Transverse colon (tissue), 4 donors: ENCODE measurements at regions not wholly inside any gene's neighbourhood (a gene's known extent, or its start where the extent isn't known, plus 50 kb on each side); places are given as distances from the start of the nearest gene placed in this dataset.

ENCODE experiments used
- DNase-seq: peaks from one replicate; pipeline ENCODE4 v3.0.0-alpha.2; 2019
- H3K27ac ChIP-seq, 4 donors: fragments of 200-600 bp; sonication (generic); 2 replicates each; pipeline ENCODE4 v1.5.1; 2016 to 2018; ENCODE audit warnings: inconsistent platforms in 4 of 4
- H3K27me3 ChIP-seq: fragments of 200-600 bp; sonication (generic); 2 replicates; pipeline ENCODE4 v1.5.1; 2017; ENCODE audit warnings: inconsistent platforms
- H3K36me3 ChIP-seq, 4 donors: fragments of 200-600 bp; sonication (generic); 2 replicates each; pipeline ENCODE4 v1.5.1; 2017 to 2019; ENCODE audit warnings: inconsistent platforms in 4 of 4
- H3K4me1 ChIP-seq, 4 donors: fragments of 200-600 bp; sonication (generic); 2 replicates each; pipeline ENCODE4 v1.5.1; 2017 to 2020; ENCODE audit warnings: inconsistent platforms in 4 of 4
- H3K4me3 ChIP-seq, 4 donors: fragments of 200-600 bp; sonication (generic); 1 replicate in 1 of 4; 2 replicates in 3 of 4; pipeline versions ENCODE4 v1.5.1 to v1.6.1; 2017 to 2019; ENCODE audit warnings: inconsistent platforms in 4 of 4
- H3K9me3 ChIP-seq, 2 donors: fragments of 200-600 bp; sonication (generic); 2 replicates each; pipeline ENCODE4 v1.5.1; 2017 to 2019; ENCODE audit warnings: inconsistent platforms in 2 of 2
- CTCF ChIP-seq, 5 experiments: fragments of 200-600 bp in 3 of 5; fragments of 450-650 bp in 2 of 5; sonication (generic) in 3 of 5; IDR thresholded peaks; 1 replicate in 2 of 5; 2 replicates in 3 of 5; pipeline ENCODE4 v1.5.1; 2016 to 2017; ENCODE audit warnings: antibody characterized with exemption in 5 of 5, inconsistent platforms in 3 of 5, mild to moderate bottlenecking in 2 of 5, moderate library complexity in 1 of 5
- EP300 ChIP-seq: sonication (generic); formaldehyde crosslinking; IDR thresholded peaks from one replicate; pipeline ENCODE4 v1.6.1; 2017; ENCODE audit warnings: antibody characterized with exemption, low read depth
- POLR2A ChIP-seq: fragments of 450-650 bp; IDR thresholded peaks from one replicate; pipeline ENCODE4 v1.6.1; 2016; ENCODE audit warnings: antibody characterized with exemption, mild to moderate bottlenecking, moderate library complexity
- POLR2AphosphoS5 ChIP-seq, 3 donors: sonication (generic); formaldehyde crosslinking; IDR thresholded peaks; one replicate each; pipeline ENCODE4 v1.6.1; 2016; ENCODE audit warnings: antibody characterized with exemption in 3 of 3
- WGBS, 2 donors: methylation state at CpG; one replicate each; pipeline ENCODE4 v1.1.5; 2018; ENCODE audit warnings: low coverage in 1 of 2; 5-methylcytosine and 5-hydroxymethylcytosine counted together
- in situ Hi-C, 4 donors: fragments of 200-750 bp; cut with MboI; loops; one replicate each; pipeline versions ENCODE4 v1.15.0 to v1.15.1; 2017; ENCODE audit warnings: low sequenced_read_pairs in 3 of 4, low pct_ligation_motif_present in 1 of 4, low pct_unique_long_range_greater_than_20kb in 1 of 4
- intact Hi-C: fragments of 100-400 bp; cut with DNase I; formaldehyde crosslinking; loops from one replicate; pipeline ENCODE4 v1.15.1; 2023; ENCODE audit warnings: low total_unique reads

- 83 to 86% methylated on average over 2 to 3 of the region's 3 CpGs for WGBS, 2 donors
- no peak overlapping the region for H3K27ac ChIP-seq
- H3K36me3 ChIP-seq: no peaks in the 10 kb centered on the region
- intact Hi-C loops (no loop called here), in situ Hi-C loops (no loop called here)
- DNase-seq: no peak
- TF ChIP-seq CTCF (IDR thresholded peaks at IDR 0.05): no peak
- TF ChIP-seq POLR2A: no peak
- no peak for TF ChIP-seq POLR2AphosphoS5 (IDR thresholded peaks at IDR 0.05)
- TF ChIP-seq EP300: no peak
- H3K9me3 ChIP-seq: no peaks in the 10 kb centered on the region
- H3K27me3 ChIP-seq: no peaks in the 10 kb centered on the region
- H3K4me1 ChIP-seq: no peaks in the 10 kb centered on the region
- no peak overlapping the region for H3K4me3 ChIP-seq
These were observed 609.5 kb upstream of the NUDT12 start for GRCh38 chr5:104171958-104172690.

GRCh38 chr5:104170926-104171325, 608.3 kb upstream of the NUDT12 start:
- Histone ChIP-seq H3K9me3 (no peaks in the 10 kb centered on the region), H3K36me3 (no peaks in the 10 kb centered on the region), H3K27ac (no peak overlapping the region), H3K4me3 (no peak overlapping the region), H3K4me1 (no peaks in the 10 kb centered on the region), H3K27me3 (no peaks in the 10 kb centered on the region)
- intact Hi-C loops: no loop called here
- DNase-seq: no peak
- TF ChIP-seq POLR2AphosphoS5 (IDR thresholded peaks at IDR 0.05) (no peak), CTCF (IDR thresholded peaks at IDR 0.05) (no peak), EP300 (no peak), POLR2A (no peak)
- in situ Hi-C loops: no loop called here

- TF ChIP-seq CTCF (IDR thresholded peaks at IDR 0.05) (no peak), EP300 (no peak), POLR2AphosphoS5 (IDR thresholded peaks at IDR 0.05) (no peak), POLR2A (no peak)
- Histone ChIP-seq H3K9me3 (no peaks in the 10 kb centered on the region), H3K27ac (no peak overlapping the region), H3K27me3 (no peaks in the 10 kb centered on the region), H3K4me1 (no peaks in the 10 kb centered on the region), H3K4me3 (no peak overlapping the region), H3K36me3 (no peaks in the 10 kb centered on the region)
- in situ Hi-C loops (no loop called here), intact Hi-C loops (no loop called here)
- WGBS, 2 donors: 36 to 38% methylated on average over 1 to 2 of the region's 2 CpGs
- no peak for DNase-seq
These were observed 584.1 kb upstream of the NUDT12 start for GRCh38 chr5:104146652-104147051.

GRCh38 chr5:104139840-104140239, 577.3 kb upstream of the NUDT12 start:
- H3K27me3 ChIP-seq: no peaks in the 10 kb centered on the region
- DNase-seq: no peak
- no peak overlapping the region for H3K4me3 ChIP-seq
- no peak overlapping the region for H3K27ac ChIP-seq
- no peaks in the 10 kb centered on the region for H3K4me1 ChIP-seq
- in situ Hi-C loops (no loop called here), intact Hi-C loops (no loop called here)
- H3K9me3 ChIP-seq: peaks cover 0 to 2% of the 10 kb centered on the region in 2 donors
- no peaks in the 10 kb centered on the region for H3K36me3 ChIP-seq
- 75 to 85% methylated on average over 3 of the region's 3 CpGs for WGBS, 2 donors
- TF ChIP-seq EP300: no peak
- no peak for TF ChIP-seq POLR2AphosphoS5 (IDR thresholded peaks at IDR 0.05)
- no peak for TF ChIP-seq CTCF (IDR thresholded peaks at IDR 0.05)
- no peak for TF ChIP-seq POLR2A
